Cerebellar nuclear complex (tissue), 1 donor: ENCODE measurements at regions not wholly inside any gene's neighbourhood (a gene's known extent, or its start where the extent isn't known, plus 50 kb on each side); places are given as distances from the start of the nearest gene placed in this dataset.

Experiments
- DNase-seq, 2 experiments: peaks; one replicate each; lab custom pipeline; 2025; lab: John Stamatoyannopoulos, UW

- no peak for DNase-seq
Observed at GRCh38 chr5:6806668-6807067, 93.4 kb downstream of the TENT4A start.

GRCh38 chr5:6808462-6808861, 95.2 kb downstream of the TENT4A start:
- no peak for DNase-seq

- DNase-seq, result no peak
Observed at GRCh38 chr5:6810641-6811405, 97.6 kb downstream of the TENT4A start.

- no peak for DNase-seq
Observed at GRCh38 chr5:6812091-6812490, 98.9 kb downstream of the TENT4A start.

GRCh38 chr5:6812800-6813731, 99.8 kb downstream of the TENT4A start:
- no peak for DNase-seq

GRCh38 chr5:6814816-6815215, 101.6 kb downstream of the TENT4A start:
- no peak for DNase-seq

- DNase-seq, result no peak
Observed at GRCh38 chr5:6818594-6819511, 105.6 kb downstream of the TENT4A start.

GRCh38 chr5:6819521-6819920, 106.3 kb downstream of the TENT4A start:
- no peak for DNase-seq

GRCh38 chr5:6820851-6821479, 107.7 kb downstream of the TENT4A start:
- no peak for DNase-seq

GRCh38 chr5:6822068-6822467, 108.8 kb downstream of the TENT4A start:
- DNase-seq, result no peak

GRCh38 chr5:6822556-6823343, 109.5 kb downstream of the TENT4A start:
- DNase-seq, result no peak

- DNase-seq, result no peak
Observed at GRCh38 chr5:6823996-6824395, 110.8 kb downstream of the TENT4A start.

GRCh38 chr5:6825678-6826244, 112.5 kb downstream of the TENT4A start:
- no peak for DNase-seq

- no peak for DNase-seq
Observed at GRCh38 chr5:6826756-6827155, 113.5 kb downstream of the TENT4A start.

GRCh38 chr5:6827526-6828219, 114.4 kb downstream of the TENT4A start:
- no peak for DNase-seq

- no peak for DNase-seq
Observed at GRCh38 chr5:6829150-6829784, 116.0 kb downstream of the TENT4A start.

GRCh38 chr5:6830643-6831239, 117.5 kb downstream of the TENT4A start:
- no peak for DNase-seq
